ENCODE measurements at regions not wholly inside any gene's neighbourhood (a gene's known extent, or its start where the extent isn't known, plus 50 kb on each side); places are given as distances from the start of the nearest gene placed in this dataset.

GRCh38 chr4:177862541-177863176, 420.4 kb upstream of the AGA start:
- no peak for TF ChIP-seq CTCF (IDR thresholded peaks at IDR 0.05)
- Histone ChIP-seq H3K36me3 (no peaks in the 10 kb centered on the region), H3K4me1 (no peaks in the 10 kb centered on the region), H3K9me3 (peaks cover 0 to 13% of the 10 kb centered on the region in 2 donors), H3K27me3 (no peaks in the 10 kb centered on the region), H3K4me3 (no peak overlapping the region), H3K27ac (no peak overlapping the region)
- intact Hi-C loops (cut with DNase I) = no loop called here
- ATAC-seq (no peak), DNase-seq (no peak)

GRCh38 chr4:177879851-177880250, 437.6 kb upstream of the AGA start:
- no peaks in the 10 kb centered on the region for H3K36me3 ChIP-seq
- no peak for ATAC-seq
- no peak overlapping the region for H3K27ac ChIP-seq

GRCh38 chr4:177895136-177895535, 452.9 kb upstream of the AGA start:
- Histone ChIP-seq H3K4me1 (no peaks in the 10 kb centered on the region), H3K27ac (no peak overlapping the region), H3K36me3 (no peaks in the 10 kb centered on the region), H3K4me3 (no peak overlapping the region), H3K27me3 (no peaks in the 10 kb centered on the region), H3K9me3 (peaks cover 0 to 9% of the 10 kb centered on the region in 2 donors)
- no peak for TF ChIP-seq CTCF (IDR thresholded peaks at IDR 0.05)
- ATAC-seq (no peak), DNase-seq (no peak)
- intact Hi-C loops (cut with DNase I) = no loop called here

More at GRCh38 chr4:177879851-177880250, 437.6 kb upstream of the AGA start:
- intact Hi-C loops (cut with DNase I) = no loop called here
- H3K4me3 ChIP-seq = no peak overlapping the region
- no peaks in the 10 kb centered on the region for H3K27me3 ChIP-seq
- no peaks in the 10 kb centered on the region for H3K4me1 ChIP-seq
- peaks cover 0 to 7% of the 10 kb centered on the region in 2 donors for H3K9me3 ChIP-seq
- no peak for DNase-seq
- no peak for TF ChIP-seq CTCF (IDR thresholded peaks at IDR 0.05)

GRCh38 chr4:177901786-177902185, 459.5 kb upstream of the AGA start:
- Histone ChIP-seq H3K4me1 (no peaks in the 10 kb centered on the region), H3K36me3 (no peaks in the 10 kb centered on the region), H3K9me3 (peaks cover 0 to 13% of the 10 kb centered on the region in 2 donors), H3K27me3 (no peaks in the 10 kb centered on the region), H3K27ac (no peak overlapping the region), H3K4me3 (no peak overlapping the region)
- DNase-seq (no peak), ATAC-seq (no peak)
- intact Hi-C loops (cut with DNase I) = no loop called here
- TF ChIP-seq CTCF (IDR thresholded peaks at IDR 0.05) = no peak

- no peak for ATAC-seq
- no peak overlapping the region for H3K4me3 ChIP-seq
- no peaks in the 10 kb centered on the region for H3K27me3 ChIP-seq
- no peaks in the 10 kb centered on the region for H3K36me3 ChIP-seq
- H3K9me3 ChIP-seq = peaks cover 0 to 13% of the 10 kb centered on the region in 2 donors
- no peaks in the 10 kb centered on the region for H3K4me1 ChIP-seq
- H3K27ac ChIP-seq = no peak overlapping the region
- intact Hi-C loops (cut with DNase I) = no loop called here
- no peak for TF ChIP-seq CTCF (IDR thresholded peaks at IDR 0.05)
- no peak for DNase-seq
These were observed 460.1 kb upstream of the AGA start for GRCh38 chr4:177902386-177902785.
